ENCODE measurements at regions not wholly inside any gene's neighbourhood (a gene's known extent, or its start where the extent isn't known, plus 50 kb on each side); places are given as distances from the start of the nearest gene placed in this dataset.

DNA sequence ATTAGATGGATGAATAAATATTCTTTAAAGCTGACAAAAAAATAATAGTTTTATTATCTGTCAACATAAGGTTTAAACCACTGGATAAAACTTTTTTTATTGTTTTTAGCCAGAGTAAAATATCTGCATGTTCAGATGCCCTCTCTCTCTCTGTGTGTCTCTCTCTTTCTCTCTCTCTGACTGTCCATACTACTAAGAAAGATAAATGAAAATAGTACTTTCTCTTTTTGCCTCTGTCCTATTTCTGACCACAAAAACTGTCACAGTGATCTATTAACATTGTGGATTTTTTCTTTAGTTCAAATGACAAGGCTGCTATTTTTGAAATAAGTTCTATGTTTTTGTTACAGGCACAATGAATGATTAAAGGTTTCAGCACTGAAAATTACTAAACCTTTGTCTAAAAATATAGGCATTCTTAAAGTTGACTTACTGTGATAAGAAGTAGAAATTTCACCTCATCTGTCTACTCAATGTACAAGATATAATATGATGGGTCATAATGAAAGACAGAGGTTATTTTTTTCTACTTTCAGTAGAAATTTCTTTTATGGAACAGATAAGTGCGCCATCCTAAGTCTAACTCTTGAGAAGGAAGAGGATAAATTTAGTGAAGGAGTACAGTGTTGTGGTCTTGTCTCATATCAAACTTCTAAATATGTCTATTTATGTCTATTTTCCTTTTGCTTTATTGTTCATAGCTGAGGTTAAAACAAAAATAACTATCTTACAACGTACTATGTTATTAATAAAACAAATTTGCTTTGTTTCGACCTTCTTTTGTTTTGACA, 341.9 kb upstream of the EYS start:
- Mint-ChIP-seq H3K4me3 (ENCODE audit: unreplicated experiment) (no peak overlapping the region), H3K4me1 (ENCODE audit: low read depth) (no peaks in the 10 kb centered on the region), H3K27ac (ENCODE audit: unreplicated experiment) (no peak overlapping the region), H3K36me3 (ENCODE audit: low read depth) (no peaks in the 10 kb centered on the region), H3K27me3 (ENCODE audit: low read depth) (no peaks in the 10 kb centered on the region), H3K9me3 (ENCODE audit: low read depth) (no peaks in the 10 kb centered on the region)
- TF ChIP-seq, protein P1, sequence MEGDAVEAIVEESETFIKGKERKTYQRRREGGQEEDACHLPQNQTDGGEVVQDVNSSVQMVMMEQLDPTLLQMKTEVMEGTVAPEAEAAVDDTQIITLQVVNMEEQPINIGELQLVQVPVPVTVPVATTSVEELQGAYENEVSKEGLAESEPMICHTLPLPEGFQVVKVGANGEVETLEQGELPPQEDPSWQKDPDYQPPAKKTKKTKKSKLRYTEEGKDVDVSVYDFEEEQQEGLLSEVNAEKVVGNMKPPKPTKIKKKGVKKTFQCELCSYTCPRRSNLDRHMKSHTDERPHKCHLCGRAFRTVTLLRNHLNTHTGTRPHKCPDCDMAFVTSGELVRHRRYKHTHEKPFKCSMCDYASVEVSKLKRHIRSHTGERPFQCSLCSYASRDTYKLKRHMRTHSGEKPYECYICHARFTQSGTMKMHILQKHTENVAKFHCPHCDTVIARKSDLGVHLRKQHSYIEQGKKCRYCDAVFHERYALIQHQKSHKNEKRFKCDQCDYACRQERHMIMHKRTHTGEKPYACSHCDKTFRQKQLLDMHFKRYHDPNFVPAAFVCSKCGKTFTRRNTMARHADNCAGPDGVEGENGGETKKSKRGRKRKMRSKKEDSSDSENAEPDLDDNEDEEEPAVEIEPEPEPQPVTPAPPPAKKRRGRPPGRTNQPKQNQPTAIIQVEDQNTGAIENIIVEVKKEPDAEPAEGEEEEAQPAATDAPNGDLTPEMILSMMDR (IDR thresholded peaks at IDR 0.05), result no peak
- DNase-seq (ENCODE audit: low spot score), result no peak

GRCh38 chr6:66032626-66033025, 325.6 kb upstream of the EYS start:
- no peaks in the 10 kb centered on the region for H3K36me3 Mint-ChIP-seq (ENCODE audit: low read depth)
- H3K27me3 Mint-ChIP-seq (ENCODE audit: low read depth), result no peaks in the 10 kb centered on the region
- TF ChIP-seq, protein P1 (IDR thresholded peaks at IDR 0.05), result no peak
- peaks cover 4% of the 10 kb centered on the region for H3K9me3 Mint-ChIP-seq (ENCODE audit: low read depth)
- no peak for DNase-seq (ENCODE audit: low spot score)
- H3K4me1 Mint-ChIP-seq (ENCODE audit: low read depth), result no peaks in the 10 kb centered on the region
- H3K4me3 Mint-ChIP-seq (ENCODE audit: unreplicated experiment), result no peak overlapping the region
- H3K27ac Mint-ChIP-seq (ENCODE audit: unreplicated experiment), result no peak overlapping the region

- H3K4me1 Mint-ChIP-seq (ENCODE audit: low read depth), result no peaks in the 10 kb centered on the region
- TF ChIP-seq, protein P1 (IDR thresholded peaks at IDR 0.05), result no peak
- H3K27me3 Mint-ChIP-seq (ENCODE audit: low read depth), result no peaks in the 10 kb centered on the region
- no peaks in the 10 kb centered on the region for H3K36me3 Mint-ChIP-seq (ENCODE audit: low read depth)
- no peaks in the 10 kb centered on the region for H3K9me3 Mint-ChIP-seq (ENCODE audit: low read depth)
- H3K4me3 Mint-ChIP-seq (ENCODE audit: unreplicated experiment), result no peak overlapping the region
- H3K27ac Mint-ChIP-seq (ENCODE audit: unreplicated experiment), result no peak overlapping the region
- no peak for DNase-seq (ENCODE audit: low spot score)
Observed at GRCh38 chr6:66029391-66029790, 322.4 kb upstream of the EYS start.

GRCh38 chr6:65999288-65999791, 292.3 kb upstream of the EYS start:
- DNase-seq (ENCODE audit: low spot score), result peak; percentile 86
- H3K27me3 Mint-ChIP-seq (ENCODE audit: low read depth), result peaks cover 2% of the 10 kb centered on the region
- H3K9me3 Mint-ChIP-seq (ENCODE audit: low read depth), result peaks cover 7% of the 10 kb centered on the region
- H3K4me1 Mint-ChIP-seq (ENCODE audit: low read depth), result no peaks in the 10 kb centered on the region
- H3K36me3 Mint-ChIP-seq (ENCODE audit: low read depth), result no peaks in the 10 kb centered on the region
- no peak overlapping the region for H3K27ac Mint-ChIP-seq (ENCODE audit: unreplicated experiment)
- TF ChIP-seq, protein P1 (IDR thresholded peaks at IDR 0.05), result no peak
- H3K4me3 Mint-ChIP-seq (ENCODE audit: unreplicated experiment), result no peak overlapping the region

GRCh38 chr6:65998544-65998943, 291.5 kb upstream of the EYS start:
- no peak for DNase-seq (ENCODE audit: low spot score)
- TF ChIP-seq, protein P1 (IDR thresholded peaks at IDR 0.05), result no peak
- no peaks in the 10 kb centered on the region for H3K36me3 Mint-ChIP-seq (ENCODE audit: low read depth)
- peaks cover 7% of the 10 kb centered on the region for H3K9me3 Mint-ChIP-seq (ENCODE audit: low read depth)
- no peak overlapping the region for H3K4me3 Mint-ChIP-seq (ENCODE audit: unreplicated experiment)
- H3K27me3 Mint-ChIP-seq (ENCODE audit: low read depth), result peaks cover 2% of the 10 kb centered on the region
- H3K27ac Mint-ChIP-seq (ENCODE audit: unreplicated experiment), result no peak overlapping the region
- no peaks in the 10 kb centered on the region for H3K4me1 Mint-ChIP-seq (ENCODE audit: low read depth)
